ENCODE measurements at regions not wholly inside any gene's neighbourhood (a gene's known extent, or its start where the extent isn't known, plus 50 kb on each side); places are given as distances from the start of the nearest gene placed in this dataset.

DNA sequence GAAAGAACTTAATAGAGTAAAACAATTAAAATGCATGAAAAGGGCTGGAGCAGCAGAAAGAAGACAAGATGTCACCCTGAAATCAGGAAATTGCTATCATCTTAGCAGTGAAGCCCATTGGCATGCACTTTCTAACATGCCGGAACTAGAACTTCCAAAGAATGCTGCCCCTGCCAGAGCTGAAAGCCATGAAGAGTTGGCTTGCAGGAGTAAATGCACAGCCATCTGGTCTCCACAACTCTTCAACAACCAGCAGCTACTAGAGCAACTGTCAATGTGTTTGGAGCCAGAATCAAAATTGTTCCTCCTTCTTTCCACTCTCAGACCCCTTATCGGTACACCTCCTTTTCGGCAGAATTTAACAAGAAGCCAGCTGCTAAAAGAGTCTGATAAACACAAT, 414.1 kb downstream of the KCNH5 start:
- no peak for TF ChIP-seq SUZ12 (IDR thresholded peaks at IDR 0.05; ENCODE audit: low read depth, low read length)
- no peak for TF ChIP-seq CBX2 (IDR thresholded peaks at IDR 0.05; ENCODE audit: low read depth, low read length)
- no peak for TF ChIP-seq CBX2 (CRISPR knock-in tag; IDR thresholded peaks at IDR 0.05; ENCODE audit: low read depth)
- no peak for TF ChIP-seq RAD21 (CRISPR knock-in tag; IDR thresholded peaks at IDR 0.05)
- TF ChIP-seq ZSCAN29 (CRISPR knock-in tag; conservative IDR thresholded peaks at IDR 0.05) = no peak
- TF ChIP-seq HDAC2 (CRISPR knock-in tag; IDR thresholded peaks at IDR 0.05) = no peak
- no peak for TF ChIP-seq EP300 (IDR thresholded peaks at IDR 0.05; ENCODE audit: low read depth in 2 of 2, low read length in 2 of 2)
- TF ChIP-seq EP300 (CRISPR knock-in tag; IDR thresholded peaks at IDR 0.05; ENCODE audit: borderline replicate concordance) = no peak
- no peak for TF ChIP-seq MIER2 (CRISPR knock-in tag; IDR thresholded peaks at IDR 0.05)
- TF ChIP-seq JUNB (CRISPR knock-in tag; IDR thresholded peaks at IDR 0.05; ENCODE audit: borderline replicate concordance) = no peak
- no peak for TF ChIP-seq ZNF484 (CRISPR knock-in tag; IDR thresholded peaks at IDR 0.05; ENCODE audit: borderline replicate concordance, low read depth)
- TF ChIP-seq ZC3H4 (CRISPR knock-in tag; IDR thresholded peaks at IDR 0.05; ENCODE audit: borderline replicate concordance) = no peak
- TF ChIP-seq, protein P1, sequence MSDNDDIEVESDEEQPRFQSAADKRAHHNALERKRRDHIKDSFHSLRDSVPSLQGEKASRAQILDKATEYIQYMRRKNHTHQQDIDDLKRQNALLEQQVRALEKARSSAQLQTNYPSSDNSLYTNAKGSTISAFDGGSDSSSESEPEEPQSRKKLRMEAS (IDR thresholded peaks at IDR 0.05) = no peak
- TF ChIP-seq ZNF776 (CRISPR knock-in tag; IDR thresholded peaks at IDR 0.05) = no peak
- no peak for TF ChIP-seq ZNF350 (CRISPR knock-in tag; IDR thresholded peaks at IDR 0.05; ENCODE audit: borderline replicate concordance, low read depth)

Data from HepG2 (cell line).